Islet of Langerhans (tissue), 1 donor: ENCODE measurements at regions not wholly inside any gene's neighbourhood (a gene's known extent, or its start where the extent isn't known, plus 50 kb on each side); places are given as distances from the start of the nearest gene placed in this dataset.
"Not testable (repeated sequence)": the region's sequence is repeated elsewhere in the genome, so short reads cannot be mapped to it uniquely, and the experiment has no call there.

Experiments used
- FAIRE-seq: peaks from one replicate; lab custom pipeline; 2011; peaks lifted over from hg19 to GRCh38; lab: Jason Lieb, UNC

DNA sequence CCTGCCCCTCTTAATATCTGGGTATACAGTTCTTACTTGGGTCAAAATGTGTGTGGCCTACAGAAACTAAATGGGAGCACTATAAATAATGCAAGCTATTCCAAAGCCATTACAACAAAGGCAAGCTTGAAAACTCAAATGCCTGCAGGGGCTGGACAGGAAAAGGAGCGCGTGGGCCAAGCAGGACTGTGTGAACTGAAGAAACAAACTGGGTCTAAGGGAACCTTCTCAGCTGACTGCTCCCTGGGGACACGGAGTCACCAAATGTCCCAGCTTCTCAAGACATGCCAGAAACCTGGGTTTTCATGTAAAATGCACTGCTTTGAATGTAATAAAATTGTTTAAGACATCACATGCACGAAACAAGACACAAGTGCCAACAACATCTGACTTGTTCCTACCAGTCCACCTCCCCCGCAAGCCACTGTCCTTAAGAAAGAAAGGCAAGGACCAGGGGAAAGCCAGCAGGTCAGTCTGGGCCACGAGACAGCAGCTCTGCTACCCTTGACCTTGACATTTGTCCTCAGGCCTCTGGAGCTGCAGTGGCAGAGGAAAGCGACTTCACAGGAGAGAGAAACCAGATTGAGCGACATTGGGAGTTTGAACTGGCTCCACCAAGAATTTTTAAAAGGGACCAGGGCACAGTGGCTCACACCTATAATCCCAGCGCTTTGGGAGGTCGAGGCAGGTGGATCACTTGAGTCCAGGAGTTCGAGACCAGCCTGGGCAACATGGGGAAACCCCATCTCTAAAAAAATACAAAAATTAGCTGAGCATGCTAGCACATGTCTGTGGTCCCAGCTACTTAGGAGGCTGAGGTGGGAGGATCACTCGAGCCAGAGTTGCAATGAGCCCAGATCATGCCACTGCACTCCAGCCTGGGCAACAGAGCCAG, 89.7 kb upstream of the SH3BP4 start:
- FAIRE-seq: no peak

DNA sequence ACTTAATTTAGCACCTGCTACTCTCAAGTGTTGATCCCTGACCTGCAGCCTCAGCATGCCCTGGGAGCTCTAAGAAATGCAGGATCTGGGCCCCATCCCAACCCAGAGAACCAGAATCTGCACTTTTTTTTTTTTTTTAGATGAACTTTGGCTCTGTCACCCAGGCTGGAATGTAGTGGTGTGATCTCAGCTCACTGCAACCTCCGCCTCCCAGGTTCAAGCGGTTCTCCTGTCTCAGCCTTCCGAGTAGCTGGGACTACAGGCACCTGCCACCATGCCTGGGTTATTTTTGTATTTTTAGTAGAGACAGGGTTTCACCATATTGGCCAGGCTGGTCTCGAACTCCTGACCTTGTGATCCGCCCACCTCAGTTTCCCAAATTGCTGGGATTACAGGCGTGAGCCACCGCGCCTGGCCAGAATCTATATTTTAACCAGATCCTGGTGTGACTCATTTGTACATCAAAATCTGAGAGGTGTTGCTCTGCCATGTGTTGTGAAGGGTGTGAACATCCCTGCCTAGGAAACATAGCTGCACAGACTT, 92.4 kb upstream of the SH3BP4 start:
- FAIRE-seq: not testable (repeated sequence)

- FAIRE-seq: no peak
Measured at GRCh38 chr2:234858790-234859329, 93.0 kb upstream of the SH3BP4 start.

DNA sequence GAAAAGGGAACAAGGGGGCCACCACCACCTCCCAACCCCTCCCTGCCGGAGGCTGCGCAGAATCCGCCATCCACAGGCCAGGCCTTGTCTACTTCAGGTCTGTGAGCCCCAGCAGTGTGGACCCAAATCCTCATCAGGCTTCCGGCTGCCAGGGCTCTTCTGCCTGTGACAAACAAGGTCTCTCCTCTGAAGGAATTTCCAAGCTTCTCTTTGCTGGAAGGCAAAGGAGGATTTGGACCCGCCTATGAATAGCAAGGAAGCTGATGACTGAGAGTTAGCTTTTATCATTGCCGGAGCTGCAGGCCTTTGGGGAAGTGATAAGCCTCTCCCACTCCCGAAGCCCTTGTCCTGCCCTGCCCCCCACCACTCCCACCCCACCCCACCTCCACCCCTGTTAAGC, 93.7 kb upstream of the SH3BP4 start:
- no peak for FAIRE-seq

- no peak for FAIRE-seq
Measured at GRCh38 chr2:234853729-234854128, 98.1 kb upstream of the SH3BP4 start.

GRCh38 chr2:234852941-234853340, 98.9 kb upstream of the SH3BP4 start:
- no peak for FAIRE-seq

DNA sequence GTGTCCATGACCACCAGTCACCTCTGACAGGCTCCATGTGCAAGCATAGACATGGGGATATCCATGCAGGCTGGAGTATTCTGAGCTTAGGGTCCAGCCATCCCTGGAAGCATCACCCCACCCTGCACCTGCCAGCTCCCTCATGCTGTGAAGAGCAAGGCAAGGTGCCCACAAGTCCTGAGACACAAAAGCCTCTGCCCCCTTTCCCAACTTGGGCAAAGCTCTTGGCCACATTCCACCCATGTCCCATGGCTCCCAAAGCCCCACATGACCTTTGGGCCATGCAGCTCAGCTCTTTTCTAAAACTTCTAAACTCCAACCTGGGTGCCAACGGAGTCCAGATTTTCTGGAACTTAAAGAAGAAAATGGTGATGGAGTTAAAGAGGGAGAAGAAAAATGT, 99.8 kb upstream of the SH3BP4 start:
- no peak for FAIRE-seq

- FAIRE-seq: no peak
Measured at GRCh38 chr2:234851451-234851850, 100.4 kb upstream of the SH3BP4 start.

- FAIRE-seq: no peak
Measured at GRCh38 chr2:234850818-234851217, 101.0 kb upstream of the SH3BP4 start.

GRCh38 chr2:234849678-234850077, 102.1 kb upstream of the SH3BP4 start:
- FAIRE-seq: no peak

- FAIRE-seq: no peak
Measured at GRCh38 chr2:234848578-234848977, 103.2 kb upstream of the SH3BP4 start.

DNA sequence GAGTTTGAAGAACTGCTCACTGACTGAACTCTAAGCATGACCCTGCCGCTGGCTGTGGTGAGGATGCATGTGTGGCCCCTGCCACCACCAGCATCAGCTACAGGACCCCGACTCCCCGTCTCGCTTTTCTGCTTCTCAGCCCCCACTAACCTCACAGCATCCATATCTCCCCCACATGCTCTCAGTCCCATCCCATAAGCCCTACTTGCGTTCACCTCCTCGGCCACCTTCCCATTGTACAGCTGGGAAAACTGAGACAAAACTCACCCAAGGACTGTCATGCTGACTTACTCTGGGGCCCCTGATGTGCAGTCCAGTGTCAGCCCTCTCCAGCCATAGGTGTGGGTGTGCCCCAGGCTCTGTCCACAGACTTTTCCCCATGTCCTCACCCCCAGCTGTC, 104.2 kb upstream of the SH3BP4 start:
- no peak for FAIRE-seq

DNA sequence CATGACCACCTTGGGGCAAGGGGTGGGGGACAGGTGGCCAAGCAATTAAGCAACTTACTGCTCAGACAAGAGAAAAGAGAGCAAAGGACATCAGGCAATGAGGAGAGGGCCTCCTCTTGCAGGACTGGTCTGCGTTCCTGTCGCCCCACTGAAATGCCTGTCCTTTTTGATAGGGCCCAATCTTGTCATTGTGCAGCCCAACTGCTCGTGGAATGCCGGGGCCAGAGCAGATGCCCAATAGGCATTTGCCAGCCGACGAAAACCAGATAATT, 104.5 kb upstream of the SH3BP4 start:
- no peak for FAIRE-seq

DNA sequence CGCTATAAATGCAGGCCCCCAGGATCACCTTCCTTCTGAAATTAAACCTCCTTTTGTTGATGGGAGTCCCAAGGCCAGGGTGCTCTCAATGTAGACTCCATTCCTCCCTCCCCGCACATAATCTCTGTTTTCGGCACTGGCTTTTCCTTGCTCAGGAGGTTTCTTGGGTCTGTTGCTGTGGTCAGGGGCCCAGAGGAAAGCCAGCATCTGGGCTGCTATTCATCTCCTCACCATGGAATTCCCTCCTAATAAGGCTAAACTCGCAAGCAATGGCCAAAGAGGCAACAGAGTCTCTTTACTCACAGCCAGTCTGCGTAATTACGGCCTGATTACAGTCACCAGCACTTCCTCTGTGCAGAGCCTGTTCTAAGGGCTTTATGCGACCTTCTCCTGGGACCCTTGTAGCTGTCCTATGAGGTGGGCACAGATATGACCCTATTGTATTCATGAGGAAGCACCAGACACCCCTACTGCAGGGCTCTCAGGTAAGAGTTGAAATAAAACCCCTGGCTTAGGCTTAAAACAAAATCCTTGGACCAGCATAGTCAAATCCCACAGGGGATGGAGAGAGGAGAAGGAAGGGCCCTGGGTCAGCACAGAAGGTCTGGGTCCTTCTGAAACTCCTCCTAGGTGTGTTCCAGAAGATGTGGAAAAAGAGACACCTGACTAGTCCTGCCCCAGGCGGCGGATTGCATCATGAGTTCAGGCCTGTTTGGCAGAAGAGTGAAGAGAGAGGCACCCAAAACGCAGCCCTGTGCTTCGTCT, 105.0 kb upstream of the SH3BP4 start:
- FAIRE-seq: no peak

- FAIRE-seq: no peak
Measured at GRCh38 chr2:234845602-234846590, 105.9 kb upstream of the SH3BP4 start.

- FAIRE-seq: no peak
Measured at GRCh38 chr2:234843411-234843810, 108.4 kb upstream of the SH3BP4 start.

DNA sequence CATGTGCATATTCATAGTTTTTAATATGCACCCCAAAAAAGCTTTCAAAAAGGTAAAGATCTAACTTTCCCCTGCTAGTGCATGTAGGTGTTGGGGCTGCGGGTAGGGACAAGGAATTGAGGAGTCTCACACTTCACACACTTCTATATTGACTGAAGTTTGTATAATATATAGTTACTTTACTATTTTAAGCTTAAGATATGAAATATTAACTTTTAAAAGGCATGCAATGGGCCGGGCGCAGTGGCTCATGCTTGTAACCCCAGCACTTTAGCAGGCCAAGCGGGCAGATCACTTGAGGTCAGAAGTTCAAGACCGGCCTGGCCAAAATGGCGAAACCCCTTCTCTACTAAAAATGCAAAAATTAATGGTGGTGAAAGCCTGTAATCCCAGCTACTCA, 109.1 kb upstream of the SH3BP4 start:
- no peak for FAIRE-seq

GRCh38 chr2:234841321-234842015, 110.3 kb upstream of the SH3BP4 start:
- FAIRE-seq: no peak

DNA sequence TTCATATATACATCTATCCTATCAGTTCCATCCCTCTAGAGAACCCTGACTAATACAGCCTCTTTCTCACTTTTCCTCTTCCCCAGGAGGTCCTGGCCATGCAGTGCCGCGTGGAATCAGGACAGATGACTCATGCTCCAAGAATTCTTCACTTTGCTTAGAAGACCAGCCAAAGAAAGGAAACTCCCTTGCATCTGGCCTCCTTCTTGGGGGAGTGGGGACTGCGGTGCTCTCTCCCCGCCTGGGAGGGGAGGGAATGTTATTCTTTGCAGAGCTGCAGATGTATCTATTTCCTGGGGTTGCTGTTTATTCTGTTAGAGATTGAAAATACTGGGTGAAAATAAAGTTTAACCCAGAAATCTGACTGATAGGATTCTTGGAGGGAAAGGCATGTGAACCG, 111.5 kb upstream of the SH3BP4 start:
- no peak for FAIRE-seq

DNA sequence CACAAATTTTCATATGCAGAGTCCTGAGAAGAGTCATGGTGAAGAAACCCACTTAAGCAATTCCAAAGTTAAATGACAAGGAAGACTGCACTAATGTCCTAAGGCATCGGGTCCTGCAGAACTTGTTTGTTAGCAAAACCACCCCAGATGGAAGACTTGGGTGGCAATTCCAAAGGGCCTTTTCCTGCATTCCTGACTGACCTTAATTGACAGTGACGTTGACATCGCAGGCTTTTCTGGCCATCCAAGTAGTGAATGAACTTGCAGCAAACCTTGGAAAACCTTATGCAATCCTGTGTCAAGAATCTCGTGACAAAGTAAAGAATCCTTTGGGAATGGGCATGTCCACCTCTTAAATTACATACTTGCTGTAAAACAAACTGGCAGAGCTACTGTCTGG, 112.5 kb upstream of the SH3BP4 start:
- no peak for FAIRE-seq

DNA sequence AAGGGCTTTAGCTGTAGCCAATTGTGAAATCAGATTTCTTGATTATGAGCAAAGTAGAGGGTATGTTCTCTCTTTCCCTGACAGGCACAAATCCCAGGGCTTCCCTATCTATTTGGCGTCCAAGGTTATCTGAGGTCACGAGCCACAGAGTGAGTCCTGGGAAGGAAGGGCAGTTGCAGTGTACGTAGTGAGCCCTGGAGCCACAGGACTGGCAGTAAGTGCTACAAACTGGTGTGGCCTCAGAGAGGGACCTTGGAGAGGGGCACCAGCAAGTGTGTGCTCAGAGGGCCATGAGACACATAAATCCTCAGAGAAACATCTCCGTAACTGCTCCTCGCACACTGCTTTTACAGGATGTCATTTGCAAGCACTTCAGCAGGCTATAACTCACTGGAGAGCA, 115.5 kb upstream of the SH3BP4 start:
- no peak for FAIRE-seq
